ENCODE measurements at regions not wholly inside any gene's neighbourhood (a gene's known extent, or its start where the extent isn't known, plus 50 kb on each side); places are given as distances from the start of the nearest gene placed in this dataset.
"Not testable (repeated sequence)": the region's sequence is repeated elsewhere in the genome, so short reads cannot be mapped to it uniquely, and the experiment has no call there.

- Histone ChIP-seq H3K4me2 (ENCODE audit: insufficient read depth, low read length) (no peak overlapping the region), H3K27me3 (ENCODE audit: insufficient read depth, low read length) (no peaks in the 10 kb centered on the region), H3K4me3 (ENCODE audit: insufficient read depth, low read length) (no peak overlapping the region), H3K79me2 (ENCODE audit: insufficient read depth, low read length) (no peaks in the 10 kb centered on the region), H4K20me1 (ENCODE audit: insufficient read depth, low read length) (no peaks in the 10 kb centered on the region), H3K9me3 (ENCODE audit: low read depth, low read length) (no peaks in the 10 kb centered on the region), H3K4me1 (ENCODE audit: insufficient read depth, low read length) (peaks cover 1% of the 10 kb centered on the region), H3K36me3 (ENCODE audit: insufficient read depth, low read length) (no peaks in the 10 kb centered on the region), H3K27ac (ENCODE audit: low read depth, low read length) (no peak overlapping the region), H2AFZ (ENCODE audit: low read length) (no peak overlapping the region)
- no peak for TF ChIP-seq CTCF (IDR thresholded peaks at IDR 0.05; ENCODE audit: extremely low read depth, low read depth, low read length)
- no peak for DNase-seq (ENCODE audit: insufficient read length, low spot score, missing footprints)
Measured at GRCh38 chr5:34553581-34553980, 102.5 kb upstream of the RAI14 start.

GRCh38 chr5:34554641-34555040 lies 101.5 kb upstream of the RAI14 start:
- Histone ChIP-seq H3K4me1 (ENCODE audit: insufficient read depth, low read length) (no peaks in the 10 kb centered on the region), H2AFZ (ENCODE audit: low read length) (no peak overlapping the region), H3K27ac (ENCODE audit: low read depth, low read length) (no peak overlapping the region), H3K4me2 (ENCODE audit: insufficient read depth, low read length) (no peak overlapping the region), H3K4me3 (ENCODE audit: insufficient read depth, low read length) (no peak overlapping the region), H3K79me2 (ENCODE audit: insufficient read depth, low read length) (no peaks in the 10 kb centered on the region), H3K9me3 (ENCODE audit: low read depth, low read length) (no peaks in the 10 kb centered on the region), H4K20me1 (ENCODE audit: insufficient read depth, low read length) (no peaks in the 10 kb centered on the region), H3K36me3 (ENCODE audit: insufficient read depth, low read length) (no peaks in the 10 kb centered on the region), H3K27me3 (ENCODE audit: insufficient read depth, low read length) (no peaks in the 10 kb centered on the region)
- DNase-seq (ENCODE audit: insufficient read length, low spot score, missing footprints): no peak
- no peak for TF ChIP-seq CTCF (IDR thresholded peaks at IDR 0.05; ENCODE audit: extremely low read depth, low read depth, low read length)

- H3K4me1 ChIP-seq (ENCODE audit: insufficient read depth, low read length): no peaks in the 10 kb centered on the region
- H3K4me2 ChIP-seq (ENCODE audit: insufficient read depth, low read length): no peak overlapping the region
- H4K20me1 ChIP-seq (ENCODE audit: insufficient read depth, low read length): no peaks in the 10 kb centered on the region
- no peak overlapping the region for H2AFZ ChIP-seq (ENCODE audit: low read length)
- no peaks in the 10 kb centered on the region for H3K9me3 ChIP-seq (ENCODE audit: low read depth, low read length)
- no peak overlapping the region for H3K4me3 ChIP-seq (ENCODE audit: insufficient read depth, low read length)
- no peaks in the 10 kb centered on the region for H3K27me3 ChIP-seq (ENCODE audit: insufficient read depth, low read length)
- no peak for TF ChIP-seq CTCF (IDR thresholded peaks at IDR 0.05; ENCODE audit: extremely low read depth, low read depth, low read length)
- H3K27ac ChIP-seq (ENCODE audit: low read depth, low read length): no peak overlapping the region
- H3K36me3 ChIP-seq (ENCODE audit: insufficient read depth, low read length): no peaks in the 10 kb centered on the region
- no peak for DNase-seq (ENCODE audit: insufficient read length, low spot score, missing footprints)
- H3K79me2 ChIP-seq (ENCODE audit: insufficient read depth, low read length): no peaks in the 10 kb centered on the region
Measured at GRCh38 chr5:34555699-34556508, 100.2 kb upstream of the RAI14 start.

- H4K20me1 ChIP-seq (ENCODE audit: insufficient read depth, low read length): no peaks in the 10 kb centered on the region
- no peaks in the 10 kb centered on the region for H3K36me3 ChIP-seq (ENCODE audit: insufficient read depth, low read length)
- H3K4me3 ChIP-seq (ENCODE audit: insufficient read depth, low read length): no peak overlapping the region
- no peaks in the 10 kb centered on the region for H3K79me2 ChIP-seq (ENCODE audit: insufficient read depth, low read length)
- DNase-seq (ENCODE audit: insufficient read length, low spot score, missing footprints): no peak
- no peak for TF ChIP-seq CTCF (IDR thresholded peaks at IDR 0.05; ENCODE audit: extremely low read depth, low read depth, low read length)
- no peak overlapping the region for H3K27ac ChIP-seq (ENCODE audit: low read depth, low read length)
- H2AFZ ChIP-seq (ENCODE audit: low read length): no peak overlapping the region
- H3K4me1 ChIP-seq (ENCODE audit: insufficient read depth, low read length): no peaks in the 10 kb centered on the region
- no peaks in the 10 kb centered on the region for H3K9me3 ChIP-seq (ENCODE audit: low read depth, low read length)
- no peaks in the 10 kb centered on the region for H3K27me3 ChIP-seq (ENCODE audit: insufficient read depth, low read length)
- no peak overlapping the region for H3K4me2 ChIP-seq (ENCODE audit: insufficient read depth, low read length)
Measured at GRCh38 chr5:34556509-34556782, 99.7 kb upstream of the RAI14 start.

GRCh38 chr5:34561581-34561980 lies 94.5 kb upstream of the RAI14 start:
- H4K20me1 ChIP-seq (ENCODE audit: insufficient read depth, low read length); H3K4me2 ChIP-seq (ENCODE audit: insufficient read depth, low read length); H3K4me3 ChIP-seq (ENCODE audit: insufficient read depth, low read length); H3K27ac ChIP-seq (ENCODE audit: low read depth, low read length); DNase-seq (ENCODE audit: insufficient read length, low spot score, missing footprints); H3K9me3 ChIP-seq (ENCODE audit: low read depth, low read length); H3K27me3 ChIP-seq (ENCODE audit: insufficient read depth, low read length); H3K36me3 ChIP-seq (ENCODE audit: insufficient read depth, low read length); H2AFZ ChIP-seq (ENCODE audit: low read length); H3K79me2 ChIP-seq (ENCODE audit: insufficient read depth, low read length): not testable (repeated sequence)
- peaks cover 23% of the 10 kb centered on the region for H3K4me1 ChIP-seq (ENCODE audit: insufficient read depth, low read length)

Measured in osteoblast (primary cell).